Tibial nerve (tissue), 4 donors: ENCODE measurements at regions not wholly inside any gene's neighbourhood (a gene's known extent, or its start where the extent isn't known, plus 50 kb on each side); places are given as distances from the start of the nearest gene placed in this dataset.
A peak's percentile ranks its signal among the peaks of the same experiment; 100 is the strongest.

Experiments
- DNase-seq, 2 donors: peaks; one replicate each; pipeline ENCODE4 v3.0.0-alpha.2; 2019; ENCODE audit warnings: low spot score in 2 of 2
- H3K27ac ChIP-seq, 4 donors: fragments of 200-600 bp; sonication (generic) in 3 of 4; one replicate each; pipeline ENCODE4 v1.5.1; 2017 to 2019; ENCODE audit warnings: mild to moderate bottlenecking in 1 of 4
- H3K27me3 ChIP-seq, 2 donors: fragments of 200-600 bp; sonication (generic) in 1 of 2; one replicate each; pipeline versions ENCODE4 v1.5.1 to v1.6.0; 2017 to 2019
- H3K36me3 ChIP-seq, 3 donors: fragments of 200-600 bp; sonication (generic); one replicate each; pipeline ENCODE4 v1.5.1; 2018 to 2019
- H3K4me1 ChIP-seq, 4 donors: fragments of 200-600 bp; sonication (generic) in 3 of 4; one replicate each; pipeline ENCODE4 v1.5.1; 2017 to 2019
- H3K4me3 ChIP-seq, 4 donors: fragments of 200-600 bp; sonication (generic) in 3 of 4; one replicate each; pipeline ENCODE4 v1.5.1; 2017 to 2019; ENCODE audit warnings: mild to moderate bottlenecking in 1 of 4, moderate library complexity in 1 of 4
- H3K9me3 ChIP-seq, 4 donors: fragments of 200-600 bp; sonication (generic) in 3 of 4; one replicate each; pipeline ENCODE4 v1.5.1; 2017 to 2019
- CTCF ChIP-seq, 5 experiments: fragments of 200-600 bp in 3 of 5; fragments of 450-650 bp in 2 of 5; sonication (generic) in 3 of 5; IDR thresholded peaks; one replicate each; pipeline ENCODE4 v1.5.1; 2016 to 2019; ENCODE audit warnings: antibody characterized with exemption in 5 of 5, mild to moderate bottlenecking in 3 of 5, moderate library complexity in 2 of 5
- EP300 ChIP-seq, 2 donors: sonication (generic); formaldehyde crosslinking; IDR thresholded peaks; one replicate each; pipeline ENCODE4 v1.6.1; 2017; ENCODE audit warnings: antibody characterized with exemption in 2 of 2, mild to moderate bottlenecking in 1 of 2
- POLR2A ChIP-seq, 2 donors: fragments of 450-650 bp; IDR thresholded peaks; one replicate each; pipeline ENCODE4 v1.6.1; 2017; ENCODE audit warnings: antibody characterized with exemption in 2 of 2, mild to moderate bottlenecking in 2 of 2, moderate library complexity in 2 of 2
- WGBS, 2 donors: methylation state at CpG; one replicate each; pipeline ENCODE4 v1.1.5; 2018; 5-methylcytosine and 5-hydroxymethylcytosine counted together

GRCh38 chr16:76650582-76650981 lies 373.4 kb downstream of the CNTNAP4 start:
- no peaks in the 10 kb centered on the region for H3K27me3 ChIP-seq
- WGBS, 2 donors = 85 to 88% methylated on average over 3 of the region's 3 CpGs
- H3K9me3 ChIP-seq = no peaks in the 10 kb centered on the region
- H3K27ac ChIP-seq = no peak overlapping the region
- no peak overlapping the region for H3K4me3 ChIP-seq
- no peaks in the 10 kb centered on the region for H3K4me1 ChIP-seq
- no peak for TF ChIP-seq EP300 (IDR thresholded peaks at IDR 0.05)
- no peaks in the 10 kb centered on the region for H3K36me3 ChIP-seq
- no peak for DNase-seq

GRCh38 chr16:76653390-76654026 lies 376.3 kb downstream of the CNTNAP4 start:
- no peak overlapping the region for H3K27ac ChIP-seq
- no peak overlapping the region for H3K4me3 ChIP-seq
- H3K27me3 ChIP-seq = no peaks in the 10 kb centered on the region
- H3K36me3 ChIP-seq = no peaks in the 10 kb centered on the region
- TF ChIP-seq POLR2A (IDR thresholded peaks at IDR 0.05) = no peak
- TF ChIP-seq EP300 (IDR thresholded peaks at IDR 0.05) = no peak
- peak; percentile 16 to 44 (median 37) for TF ChIP-seq CTCF (IDR thresholded peaks at IDR 0.05)
- WGBS, 2 donors = 2% methylated on average over 3 of the region's 3 CpGs
- DNase-seq = no peak
- H3K4me1 ChIP-seq = no peaks in the 10 kb centered on the region
- H3K9me3 ChIP-seq = no peaks in the 10 kb centered on the region

- H3K4me1 ChIP-seq = no peaks in the 10 kb centered on the region
- no peak overlapping the region for H3K27ac ChIP-seq
- TF ChIP-seq POLR2A (IDR thresholded peaks at IDR 0.05) = no peak
- no peak for TF ChIP-seq EP300 (IDR thresholded peaks at IDR 0.05)
- no peak for TF ChIP-seq CTCF (IDR thresholded peaks at IDR 0.05)
- H3K36me3 ChIP-seq = no peaks in the 10 kb centered on the region
- no peak for DNase-seq
- H3K27me3 ChIP-seq = no peaks in the 10 kb centered on the region
- 57 to 60% methylated on average over 4 of the region's 4 CpGs for WGBS, 2 donors
- no peaks in the 10 kb centered on the region for H3K9me3 ChIP-seq
- no peak overlapping the region for H3K4me3 ChIP-seq
Observed at GRCh38 chr16:76654088-76654820, 377.1 kb downstream of the CNTNAP4 start.

GRCh38 chr16:76656994-76657393 lies 379.8 kb downstream of the CNTNAP4 start:
- Histone ChIP-seq H3K36me3 (no peaks in the 10 kb centered on the region), H3K4me1 (no peaks in the 10 kb centered on the region), H3K4me3 (no peak overlapping the region), H3K27me3 (no peaks in the 10 kb centered on the region), H3K27ac (no peak overlapping the region), H3K9me3 (no peaks in the 10 kb centered on the region)
- no peak for TF ChIP-seq EP300 (IDR thresholded peaks at IDR 0.05)
- no peak for TF ChIP-seq CTCF (IDR thresholded peaks at IDR 0.05)
- TF ChIP-seq POLR2A (IDR thresholded peaks at IDR 0.05) = no peak
- no peak for DNase-seq
- WGBS, 2 donors = 62 to 65% methylated on average over 6 of the region's 6 CpGs

GRCh38 chr16:76661691-76662235 lies 384.6 kb downstream of the CNTNAP4 start:
- Histone ChIP-seq H3K4me3 (no peak overlapping the region), H3K27me3 (no peaks in the 10 kb centered on the region), H3K36me3 (no peaks in the 10 kb centered on the region), H3K4me1 (no peaks in the 10 kb centered on the region), H3K27ac (no peak overlapping the region), H3K9me3 (no peaks in the 10 kb centered on the region)
- DNase-seq = no peak
- TF ChIP-seq CTCF (IDR thresholded peaks at IDR 0.05) = no peak
- TF ChIP-seq POLR2A (IDR thresholded peaks at IDR 0.05) = no peak
- TF ChIP-seq EP300 (IDR thresholded peaks at IDR 0.05) = no peak
- WGBS, 2 donors = 37 to 42% methylated on average over 3 of the region's 3 CpGs
